Heart left ventricle (tissue), 16 donors: ENCODE measurements at regions not wholly inside any gene's neighbourhood (a gene's known extent, or its start where the extent isn't known, plus 50 kb on each side); places are given as distances from the start of the nearest gene placed in this dataset.

Experiments used
- ATAC-seq, 4 donors: fragments of 200-7000 bp; cut with Tn5 transposase; one replicate each; pipeline ENCODE4 v1.9.1; 2020 to 2022; ENCODE audit warnings: moderate library complexity in 4 of 4, mild to moderate bottlenecking in 3 of 4, moderate number of reproducible peaks in 1 of 4
- DNase-seq, 5 donors: peaks; one replicate each; pipeline ENCODE4 v3.0.0-alpha.2; 2020
- H3K27ac ChIP-seq, 12 donors: fragments of 200-600 bp; sonication (generic) in 4 of 12; one replicate each; pipeline versions ENCODE4 v1.5.0 to v1.8.0; 2016 to 2022; ENCODE audit warnings: mild to moderate bottlenecking in 2 of 12
- H3K27me3 ChIP-seq, 9 donors: fragments of 200-600 bp; sonication (generic) in 2 of 9; one replicate each; pipeline versions ENCODE4 v1.5.1 to v1.8.0; 2016 to 2022; ENCODE audit warnings: mild to moderate bottlenecking in 3 of 9
- H3K36me3 ChIP-seq, 9 donors: fragments of 200-600 bp; sonication (generic) in 2 of 9; one replicate each; pipeline versions ENCODE4 v1.5.0 to v1.8.0; 2018 to 2022; ENCODE audit warnings: mild to moderate bottlenecking in 2 of 9
- H3K4me1 ChIP-seq, 12 donors: fragments of 200-600 bp; sonication (generic) in 4 of 12; one replicate each; pipeline versions ENCODE4 v1.5.0 to v1.8.0; 2016 to 2022; ENCODE audit warnings: mild to moderate bottlenecking in 3 of 12
- H3K4me3 ChIP-seq, 12 donors: fragments of 200-600 bp; sonication (generic) in 4 of 12; one replicate each; pipeline versions ENCODE4 v1.5.0 to v1.8.0; 2017 to 2022; ENCODE audit warnings: mild to moderate bottlenecking in 9 of 12, moderate library complexity in 4 of 12
- H3K9me3 ChIP-seq, 12 donors: fragments of 200-600 bp; sonication (generic) in 4 of 12; one replicate each; pipeline versions ENCODE4 v1.5.0 to v1.8.0; 2016 to 2022; ENCODE audit warnings: mild to moderate bottlenecking in 1 of 12
- CTCF ChIP-seq, 12 donors: fragments of 200-600 bp; sonication (generic) in 4 of 12; IDR thresholded peaks; one replicate each; pipeline versions ENCODE4 v1.5.0 to v1.8.0; 2018 to 2022; ENCODE audit warnings: antibody characterized with exemption in 12 of 12, mild to moderate bottlenecking in 5 of 12
- POLR2A ChIP-seq, 2 donors: fragments of 450-650 bp; IDR thresholded peaks; one replicate each; pipeline ENCODE4 v1.6.1; 2017; ENCODE audit warnings: antibody characterized with exemption in 2 of 2, mild to moderate bottlenecking in 2 of 2, moderate library complexity in 2 of 2
- WGBS, 4 donors: extraction: QIAGEN DNeasy Blood & Tissue Kit in 2 of 4; methylation state at CpG; one replicate each; pipeline versions ENCODE4 v1.1.5 to v1.1.7; 2013 to 2018; 5-methylcytosine and 5-hydroxymethylcytosine counted together
- intact Hi-C, 10 donors: fragments of 100-400 bp; cut with DNase I; formaldehyde crosslinking; loops; one replicate each; pipeline versions ENCODE4 v1.11.1 to v1.14.2; 2022
- donor health status: ischemic (EF 13 %, LVEDD 7.1; RV severe dilation, severe dysfunction).
- donor health status: healthy with polysubstance abuse.
- donor health status: DM: no; HTN: yes; CAD: no.
- donor health status: DM: no; HTN: no; CAD: no.
- donor health status: ischemic (EF 25% LVEDD 6.9; RV normal size, moderate dysfunction).
- donor health status: ischemic (EF 25% LVEDD 5.7; RV mildly dilated, moderate dysfunction).
- donor health status: healthy.
- donor health status: DM: yes; HTN: yes; CAD: no.
- donor health status: ischemic (EF 35%, LVEDD 5.7; RV mildly dilated, moderate dysfunction).
- donor health status: nonischemic (EF 11% LVEDD 7.7; RV severe dilation, severe dysfunction).
- donor health status: DM: yes; HTN: yes; CAD: no.
- donor health status: PGD.
- donor health status: ischemic (EF 29% LVEDD 5.4; RV normal size, mild dysfunction).
- donor health status: nonischemic (EF 23%, LVEDD 6.1; RV moderate dilation, normal function).

GRCh38 chr5:31051316-31051715 lies 142.2 kb upstream of the CDH6 start:
- ATAC-seq (no peak), DNase-seq (no peak)
- Histone ChIP-seq H3K27me3 (no peaks in the 10 kb centered on the region), H3K36me3 (no peaks in the 10 kb centered on the region), H3K9me3 (no peaks in the 10 kb centered on the region), H3K27ac (no peak overlapping the region), H3K4me1 (no peaks in the 10 kb centered on the region), H3K4me3 (no peak overlapping the region)
- intact Hi-C loops = no loop called here
- WGBS, 4 donors = 81 to 86% (median 85%) methylated on average over 4 of the region's 4 CpGs
- TF ChIP-seq CTCF (IDR thresholded peaks at IDR 0.05) (no peak), POLR2A (IDR thresholded peaks at IDR 0.05) (no peak)

GRCh38 chr5:31049936-31050704 lies 143.4 kb upstream of the CDH6 start:
- Histone ChIP-seq H3K9me3 (peaks cover 0 to 4% (median 0%) of the 10 kb centered on the region in 12 donors), H3K4me1 (no peaks in the 10 kb centered on the region), H3K36me3 (no peaks in the 10 kb centered on the region), H3K27ac (no peak overlapping the region), H3K27me3 (no peaks in the 10 kb centered on the region), H3K4me3 (no peak overlapping the region)
- TF ChIP-seq CTCF (IDR thresholded peaks at IDR 0.05) = no peak
- no peak for TF ChIP-seq POLR2A (IDR thresholded peaks at IDR 0.05)
- WGBS, 4 donors = 74 to 81% (median 77%) methylated on average over 2 of the region's 2 CpGs
- intact Hi-C loops = no loop called here
- no peak for ATAC-seq
- no peak for DNase-seq

- Histone ChIP-seq H3K9me3 (peaks cover 0 to 4% (median 0%) of the 10 kb centered on the region in 12 donors), H3K4me3 (no peak overlapping the region), H3K27me3 (no peaks in the 10 kb centered on the region), H3K27ac (no peak overlapping the region), H3K4me1 (no peaks in the 10 kb centered on the region), H3K36me3 (no peaks in the 10 kb centered on the region)
- intact Hi-C loops = no loop called here
- 51 to 85% (median 76%) methylated on average over 3 of the region's 3 CpGs for WGBS, 4 donors
- TF ChIP-seq CTCF (IDR thresholded peaks at IDR 0.05) (no peak), POLR2A (IDR thresholded peaks at IDR 0.05) (no peak)
- DNase-seq (no peak), ATAC-seq (no peak)
Measured at GRCh38 chr5:31049461-31049860, 144.0 kb upstream of the CDH6 start.

- no peaks in the 10 kb centered on the region for H3K4me1 ChIP-seq
- DNase-seq (no peak), ATAC-seq (no peak)
- H3K36me3 ChIP-seq = no peaks in the 10 kb centered on the region
- TF ChIP-seq POLR2A (IDR thresholded peaks at IDR 0.05) (no peak), CTCF (IDR thresholded peaks at IDR 0.05) (no peak)
- no peak overlapping the region for H3K4me3 ChIP-seq
- WGBS, 4 donors = 56 to 73% (median 60%) methylated on average over 8 of the region's 8 CpGs
- no peaks in the 10 kb centered on the region for H3K27me3 ChIP-seq
- intact Hi-C loops = no loop called here
- H3K27ac ChIP-seq = no peak overlapping the region
- peaks cover 0 to 4% (median 0%) of the 10 kb centered on the region in 12 donors for H3K9me3 ChIP-seq
Measured at GRCh38 chr5:31048282-31049270, 144.9 kb upstream of the CDH6 start.
